ENCODE measurements at regions not wholly inside any gene's neighbourhood (a gene's known extent, or its start where the extent isn't known, plus 50 kb on each side); places are given as distances from the start of the nearest gene placed in this dataset.

GRCh38 chr21:35328856-35329455 is 279.9 kb upstream of the RUNX1 start:
- Histone ChIP-seq H3K4me3 (ENCODE audit: low read depth, low read length) (no peak overlapping the region), H3K27ac (ENCODE audit: extremely low read depth, low read depth, low read length) (no peak overlapping the region), H3K36me3 (ENCODE audit: control insufficient read depth in 2 of 2, insufficient read depth in 1 of 2, low read length in 2 of 2) (no peaks in the 10 kb centered on the region), H3K4me1 (ENCODE audit: control insufficient read depth, insufficient read depth, low read length) (0 out of 2 replicates have a peak, but pooled peaks cover 3% of the 10 kb centered on the region), H3K9me3 (ENCODE audit: control insufficient read depth, insufficient read depth, low read depth, low read length) (no peaks in the 10 kb centered on the region)
- TF ChIP-seq SCRT2 (tag by site-specific recombination; IDR thresholded peaks at IDR 0.05) = peak; percentile 76
- TF ChIP-seq ZNF350 (tag by site-specific recombination; IDR thresholded peaks at IDR 0.05) = 0 out of 2 replicates have a peak, but pooled peaks have one; percentile 8
- 0 out of 2 replicates have a peak, but pooled peaks have one; percentile 29 for TF ChIP-seq SCRT1 (tag by site-specific recombination; IDR thresholded peaks at IDR 0.05; ENCODE audit: borderline replicate concordance)
- peak; percentile 72 for TF ChIP-seq BCL6B (tag by site-specific recombination; IDR thresholded peaks at IDR 0.05)
- no peak for TF ChIP-seq ZNF280D (tag by site-specific recombination; IDR thresholded peaks at IDR 0.05)
- no peak for TF ChIP-seq ZNF37A (tag by site-specific recombination; IDR thresholded peaks at IDR 0.05)
- CTCF ChIA-PET = interaction anchor here (0.6 to 0.9 kb wide), 2 partner anchors 8 to 401 kb away, joined by 3 to 6 read pairs; no protein-coding TSS in a partner anchor
- POLR2A ChIA-PET = interaction anchor here (1.0 kb wide), 1 partner anchor 13 kb away, joined by 3 read pairs; no protein-coding TSS in a partner anchor

- H3K4me3 ChIP-seq (ENCODE audit: low read depth, low read length) = no peak overlapping the region
- H3K36me3 ChIP-seq (ENCODE audit: control insufficient read depth in 2 of 2, insufficient read depth in 1 of 2, low read length in 2 of 2) = no peaks in the 10 kb centered on the region
- POLR2A ChIA-PET = interaction anchor here (0.5 kb wide), 1 partner anchor 69 kb away, joined by 3 read pairs; no protein-coding TSS in a partner anchor
- 0 out of 2 replicates have a peak, but pooled peaks cover 3% of the 10 kb centered on the region for H3K4me1 ChIP-seq (ENCODE audit: control insufficient read depth, insufficient read depth, low read length)
- TF ChIP-seq SCRT1 (tag by site-specific recombination; IDR thresholded peaks at IDR 0.05; ENCODE audit: borderline replicate concordance) = peak; percentile 55; the same call in 1 of the 2 replicates
- peak; percentile 79 for TF ChIP-seq SCRT2 (tag by site-specific recombination; IDR thresholded peaks at IDR 0.05)
- no peak for TF ChIP-seq ZNF645 (tag by site-specific recombination; IDR thresholded peaks at IDR 0.05)
- H3K9me3 ChIP-seq (ENCODE audit: control insufficient read depth, insufficient read depth, low read depth, low read length) = no peaks in the 10 kb centered on the region
- CTCF ChIA-PET = interaction anchor here (0.7 kb wide), 1 partner anchor 173 kb away, joined by 3 read pairs; no protein-coding TSS in a partner anchor
- no peak overlapping the region for H3K27ac ChIP-seq (ENCODE audit: extremely low read depth, low read depth, low read length)
Observed at GRCh38 chr21:35326677-35327076, 277.6 kb upstream of the RUNX1 start.

GRCh38 chr21:35325953-35326352 is 276.9 kb upstream of the RUNX1 start:
- Histone ChIP-seq H3K36me3 (ENCODE audit: control insufficient read depth in 2 of 2, insufficient read depth in 1 of 2, low read length in 2 of 2) (no peaks in the 10 kb centered on the region), H3K4me1 (ENCODE audit: control insufficient read depth, insufficient read depth, low read length) (0 out of 2 replicates have a peak, but pooled peaks cover 3% of the 10 kb centered on the region), H3K27ac (ENCODE audit: extremely low read depth, low read depth, low read length) (no peak overlapping the region), H3K4me3 (ENCODE audit: low read depth, low read length) (no peak overlapping the region), H3K9me3 (ENCODE audit: control insufficient read depth, insufficient read depth, low read depth, low read length) (no peaks in the 10 kb centered on the region)
- CTCF ChIA-PET = interaction anchor here (0.5 to 0.6 kb wide), 2 partner anchors 39 to 440 kb away, joined by 3 read pairs; no protein-coding TSS in a partner anchor
- TF ChIP-seq HOXC10 (CRISPR knock-in tag; IDR thresholded peaks at IDR 0.05) = no peak
- no peak for TF ChIP-seq ZSCAN4 (tag by site-specific recombination; IDR thresholded peaks at IDR 0.05)
- POLR2A ChIA-PET = no interaction called here

Measured in HEK293 (cell line).